ENCODE measurements at regions not wholly inside any gene's neighbourhood (a gene's known extent, or its start where the extent isn't known, plus 50 kb on each side); places are given as distances from the start of the nearest gene placed in this dataset.
"Not testable (repeated sequence)": the region's sequence is repeated elsewhere in the genome, so short reads cannot be mapped to it uniquely, and the experiment has no call there.

DNA sequence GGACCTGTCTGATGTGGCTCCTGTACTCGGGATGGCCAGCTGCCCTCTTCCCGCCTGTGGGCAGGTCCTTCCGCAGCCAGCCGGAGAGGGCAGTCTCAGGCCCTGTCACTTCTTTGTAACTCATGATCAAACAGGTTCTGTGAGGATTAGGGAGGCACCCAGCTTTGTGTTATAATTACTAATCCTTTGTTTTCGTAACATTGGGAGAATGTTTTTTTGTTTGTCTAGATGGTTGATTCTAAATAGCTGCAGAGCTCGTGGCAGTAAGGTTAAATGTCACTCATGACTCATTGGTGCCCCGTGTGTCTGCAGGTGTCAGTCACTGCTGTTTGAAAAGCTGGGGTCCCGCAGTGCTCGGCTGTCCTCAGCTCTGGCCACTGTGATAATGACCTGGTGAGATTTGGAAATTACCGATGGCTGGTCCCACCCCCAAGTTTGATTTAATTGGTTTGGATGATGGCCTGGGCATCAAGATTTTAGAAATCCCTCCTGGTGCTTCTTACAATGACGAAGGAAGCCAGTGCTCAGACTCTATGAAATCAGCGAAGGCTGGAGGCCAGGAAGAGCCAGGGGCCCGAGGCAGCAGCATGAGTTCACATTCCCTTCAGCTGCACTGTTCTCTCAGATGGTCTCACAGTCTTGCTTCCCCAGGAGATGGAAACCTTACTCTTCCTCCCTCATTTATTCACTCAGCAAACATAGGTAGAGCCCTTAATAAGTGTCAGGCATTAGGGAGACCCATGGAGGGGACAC lies 172.8 kb downstream of the VAPA start:
- DNase-seq, result no peak

DNA sequence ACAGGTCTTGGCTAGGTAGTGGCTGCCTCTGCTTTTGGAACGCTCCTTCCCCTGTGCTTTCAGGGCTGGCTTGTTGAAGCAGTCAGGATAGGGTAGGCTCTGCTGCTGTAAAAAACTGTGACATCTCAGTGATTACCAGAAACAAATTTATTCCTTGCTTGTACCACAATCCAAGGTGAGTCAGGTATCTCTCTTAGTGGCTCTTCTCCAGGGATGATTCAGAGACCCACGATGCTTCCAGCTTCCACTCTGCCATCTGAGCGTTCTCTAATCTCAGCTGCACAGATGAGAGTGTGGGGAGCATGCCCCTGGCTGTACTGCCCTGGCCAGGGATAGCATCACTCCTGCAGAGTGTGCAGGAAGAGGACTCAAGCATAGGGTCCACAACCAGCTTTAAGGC lies 174.9 kb downstream of the VAPA start:
- DNase-seq, result no peak

DNA sequence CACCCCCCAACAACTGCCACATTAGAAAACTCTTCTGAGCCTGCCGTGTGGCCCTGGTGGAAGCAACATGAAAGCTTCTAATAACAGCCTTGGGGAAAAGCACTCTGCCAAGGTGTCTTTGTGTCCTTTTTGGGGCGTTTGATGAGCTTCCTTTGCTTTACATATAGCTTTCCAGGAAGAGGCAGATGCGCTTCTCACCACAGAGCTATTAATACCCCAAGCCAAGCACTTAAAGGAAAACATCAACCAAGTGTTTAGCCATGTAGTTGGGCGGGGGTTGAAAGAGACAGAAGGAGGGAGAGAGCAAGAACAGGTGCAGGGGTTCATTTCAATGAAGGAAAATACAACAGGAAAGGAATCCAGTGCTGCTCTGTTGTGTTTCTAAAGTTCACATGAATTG lies 176.1 kb downstream of the VAPA start:
- DNase-seq, result no peak

DNA sequence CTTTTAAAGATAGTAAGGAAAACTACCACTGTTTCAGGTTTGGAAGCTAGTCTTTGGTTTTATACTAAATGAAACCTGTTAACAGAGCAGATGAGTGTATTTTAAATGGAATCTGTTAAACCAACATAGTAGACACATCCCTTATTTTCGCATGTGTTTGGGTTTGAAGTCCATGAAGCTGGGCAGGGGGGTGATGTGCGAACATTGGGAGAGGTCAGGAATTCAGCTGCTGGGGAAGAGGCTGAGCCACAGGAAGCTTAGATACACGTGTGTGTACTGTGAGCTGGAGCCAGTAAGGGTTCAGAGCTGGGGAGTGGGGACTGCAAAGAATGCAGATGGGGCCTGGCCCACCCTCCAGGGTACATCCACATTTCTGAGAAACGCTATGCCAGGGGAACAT lies 176.9 kb downstream of the VAPA start:
- no peak for DNase-seq

DNA sequence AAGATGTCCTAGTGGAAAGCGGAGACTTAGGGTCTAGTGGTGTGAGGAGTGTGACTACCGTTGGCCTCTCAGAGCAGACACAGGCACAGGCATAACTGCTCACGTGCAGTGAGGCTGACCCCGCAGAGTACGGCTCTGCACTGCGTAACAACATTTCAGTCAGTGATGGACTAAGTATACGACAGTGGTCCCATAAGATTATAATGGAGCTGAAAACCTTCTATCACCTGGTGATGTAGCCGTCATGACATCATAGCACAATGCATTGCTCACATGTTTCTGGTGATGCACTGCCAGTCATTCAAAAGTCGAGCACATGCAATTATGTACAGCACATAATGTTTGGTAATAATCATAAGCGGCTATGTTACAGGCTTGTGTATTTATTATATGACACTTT lies 179.6 kb downstream of the VAPA start:
- DNase-seq, result no peak

DNA sequence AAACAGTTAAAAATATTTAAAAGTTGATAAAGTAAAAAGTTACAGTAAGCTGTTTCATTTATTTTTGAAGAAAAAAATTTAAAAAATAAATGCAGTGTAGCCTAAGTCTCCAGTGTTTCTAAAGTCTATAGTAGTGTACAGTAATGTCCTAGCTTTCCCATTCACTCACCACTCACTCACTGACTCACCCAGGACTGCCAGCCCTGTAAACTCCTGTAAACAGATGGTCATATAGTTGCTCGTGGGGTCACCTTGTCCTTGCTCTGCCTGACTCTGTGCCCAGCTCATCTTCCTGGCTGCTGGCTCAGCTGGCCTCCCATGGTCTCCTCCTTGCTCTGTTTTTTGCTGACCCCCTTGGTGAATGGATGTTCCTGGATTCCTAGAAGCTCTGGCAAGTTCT lies 180.3 kb downstream of the VAPA start:
- DNase-seq, result no peak

DNA sequence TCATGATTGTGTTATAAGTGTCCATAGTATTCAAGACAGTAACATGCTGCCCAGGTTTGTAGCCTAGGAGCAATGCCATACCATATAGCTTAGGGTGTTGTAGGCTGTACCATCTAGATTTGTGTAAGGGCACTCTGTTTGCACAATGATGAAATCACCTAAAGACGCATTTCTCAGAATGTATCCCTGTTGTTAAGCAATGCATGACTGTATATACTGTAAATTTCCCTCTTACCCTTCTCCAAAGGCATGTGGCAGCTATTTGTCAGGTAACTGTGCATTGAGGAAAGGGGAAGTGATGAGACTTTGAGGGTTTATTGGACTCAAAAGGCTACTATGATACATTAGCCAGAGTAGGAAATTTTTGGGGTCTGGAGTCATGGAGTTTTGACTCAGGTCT lies 180.8 kb downstream of the VAPA start:
- no peak for DNase-seq

DNA sequence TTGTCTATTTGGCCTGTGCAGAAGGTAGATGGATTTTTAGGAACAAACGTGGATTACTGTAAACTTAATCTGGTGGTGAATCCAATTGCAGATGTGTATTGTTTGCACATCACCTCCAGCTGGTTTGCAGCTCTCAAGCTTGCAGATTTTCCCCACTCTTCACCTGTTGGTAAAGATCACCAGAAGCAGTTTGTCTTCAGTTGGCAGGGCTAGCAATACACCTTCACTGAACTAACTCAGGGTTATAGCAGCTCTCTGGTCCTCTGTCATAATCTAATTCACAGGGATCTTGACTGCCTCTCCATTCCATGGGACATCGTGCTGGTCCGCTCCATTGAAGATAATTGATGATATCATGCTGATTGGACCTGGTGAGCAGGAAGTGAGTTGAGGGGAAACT lies 181.5 kb downstream of the VAPA start:
- no peak for DNase-seq

DNA sequence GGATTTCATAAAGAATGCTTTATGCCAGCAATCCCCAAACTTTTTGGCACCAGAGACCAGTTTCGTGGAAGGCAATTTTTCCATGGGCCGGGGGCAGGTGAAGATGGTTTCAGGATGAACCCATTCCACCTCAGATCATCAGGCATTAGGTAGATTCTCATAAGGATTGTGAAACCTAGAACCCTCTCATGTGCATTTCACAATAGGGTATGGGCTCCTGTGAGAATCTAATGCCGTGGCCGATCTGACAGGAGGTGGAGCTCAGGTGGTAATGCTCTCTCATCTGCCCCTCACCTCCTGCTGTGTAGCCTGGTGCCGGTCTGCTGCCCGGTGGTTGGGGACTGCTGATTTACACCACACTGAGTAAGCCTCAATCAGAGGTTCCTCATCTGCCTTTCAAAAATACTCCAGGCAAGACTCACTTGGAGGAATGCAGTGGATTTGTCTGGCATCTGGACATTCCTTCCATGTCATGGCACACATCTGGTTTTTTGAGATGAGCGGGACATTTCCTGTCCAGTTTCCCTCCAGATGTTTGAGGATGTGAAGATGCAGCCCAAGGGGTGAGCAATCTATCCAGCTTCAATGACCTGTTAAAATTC lies 185.8 kb downstream of the VAPA start:
- DNase-seq, result no peak

DNA sequence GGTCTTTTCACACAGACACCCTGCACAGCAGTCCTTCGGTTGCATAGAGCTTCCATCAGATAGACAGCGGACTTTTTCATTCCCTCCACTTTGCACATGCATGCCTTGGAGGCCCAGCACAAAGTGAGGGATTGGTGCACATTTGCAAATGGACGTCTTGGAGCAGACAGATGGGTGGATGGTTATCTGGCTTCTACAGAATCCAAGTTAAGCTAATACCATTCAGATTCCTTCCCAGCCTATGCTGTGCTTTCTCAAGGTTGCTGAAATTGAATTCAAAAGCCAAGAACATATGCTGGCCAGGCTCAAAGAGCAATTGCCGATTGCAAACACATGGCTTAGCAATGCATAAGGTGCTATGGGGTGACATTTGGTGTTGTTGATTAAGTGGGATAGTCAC lies 186.4 kb downstream of the VAPA start:
- DNase-seq, result no peak

DNA sequence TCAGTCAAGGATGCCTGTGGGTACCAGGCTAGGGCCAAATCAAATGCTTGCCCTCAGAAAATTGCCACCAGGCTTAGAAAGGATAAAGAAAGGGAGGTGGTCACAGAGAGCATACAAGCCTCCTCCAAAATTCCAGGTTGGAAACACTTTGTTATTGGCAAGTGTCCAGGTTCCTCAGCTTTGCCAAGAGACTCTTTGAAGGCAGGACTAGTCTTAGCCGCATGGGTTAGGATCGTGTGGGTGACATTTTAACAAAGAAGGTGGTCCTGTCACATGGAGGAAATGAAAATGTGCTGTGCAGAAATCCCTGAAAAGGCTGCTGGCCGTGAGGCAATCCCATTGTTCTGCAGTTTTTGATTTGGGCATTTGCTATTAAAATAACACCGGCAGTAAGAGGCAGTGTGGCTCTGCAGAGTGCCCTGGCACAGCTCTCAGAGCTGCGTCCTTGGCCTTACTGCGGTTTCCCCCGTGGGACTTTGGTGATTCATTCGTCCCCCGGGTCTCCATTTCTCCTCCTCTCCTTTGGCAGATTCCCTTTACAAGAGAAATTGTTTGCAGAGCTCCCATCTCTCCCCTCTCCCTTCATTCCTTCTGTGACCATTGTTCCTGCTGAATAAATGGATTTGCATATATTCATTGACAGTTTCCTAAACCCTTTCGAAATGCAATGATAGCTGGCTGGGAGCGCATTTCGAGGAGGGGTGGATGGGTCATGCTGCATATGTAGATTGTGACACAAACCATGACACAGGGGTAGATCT lies 187.3 kb downstream of the VAPA start:
- no peak for DNase-seq

DNA sequence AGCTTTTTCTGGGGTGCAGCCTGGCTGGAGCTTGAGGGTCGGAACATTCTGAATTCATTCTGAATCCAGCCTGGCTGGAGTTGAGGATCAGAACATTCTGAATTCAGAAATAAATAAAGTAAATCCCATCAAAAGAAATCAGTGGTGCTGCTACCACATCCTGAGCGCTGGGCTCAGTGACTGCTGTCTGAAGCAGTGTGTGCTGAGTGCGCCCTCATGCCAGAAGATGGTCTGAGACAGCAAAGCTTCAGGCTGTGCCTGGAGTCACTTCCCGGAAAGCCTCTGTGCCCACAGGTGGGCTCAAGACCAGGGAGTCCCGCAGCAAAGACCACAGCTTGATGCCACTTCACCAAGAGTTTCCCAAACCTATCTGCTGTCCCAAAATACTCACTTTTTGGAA lies 187.9 kb downstream of the VAPA start:
- no peak for DNase-seq

DNA sequence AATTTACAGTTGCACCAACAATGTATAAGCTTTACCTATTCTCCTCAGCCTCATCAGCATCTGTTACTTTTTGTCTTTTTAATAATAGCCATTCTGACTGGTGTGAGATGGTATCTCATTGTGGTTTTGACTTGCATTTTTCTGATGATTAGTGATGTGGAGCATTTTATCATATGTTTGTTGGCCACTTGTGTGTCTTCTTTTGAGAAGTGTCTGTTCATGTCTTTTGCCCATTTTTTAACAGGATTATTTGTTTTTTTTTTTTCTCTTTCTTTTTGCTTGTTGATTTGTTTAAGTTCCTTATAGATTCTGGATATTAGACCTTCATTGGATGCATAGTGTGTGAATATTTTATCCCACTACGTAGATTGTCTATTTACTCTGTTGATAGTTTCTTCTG lies 191.3 kb downstream of the VAPA start:
- DNase-seq, result not testable (repeated sequence)

DNA sequence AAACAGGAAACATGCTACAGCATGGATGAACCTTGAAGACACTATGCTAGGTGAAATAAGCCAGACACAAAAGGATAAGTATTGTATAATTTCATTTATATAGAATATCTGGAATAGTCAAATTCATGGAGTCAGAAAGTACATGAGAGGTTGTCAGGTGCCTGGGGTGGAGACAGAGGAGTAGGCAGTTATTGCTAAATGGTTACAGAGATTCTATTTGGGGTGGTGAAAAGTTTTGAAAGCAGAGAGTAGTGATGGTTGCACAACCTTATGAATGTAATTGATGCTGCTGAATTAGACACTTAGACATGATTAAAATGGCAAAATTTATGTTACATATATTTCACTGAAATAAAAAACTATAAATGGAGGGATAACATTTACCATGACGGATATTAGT lies 197.4 kb downstream of the VAPA start:
- no peak for DNase-seq

DNA sequence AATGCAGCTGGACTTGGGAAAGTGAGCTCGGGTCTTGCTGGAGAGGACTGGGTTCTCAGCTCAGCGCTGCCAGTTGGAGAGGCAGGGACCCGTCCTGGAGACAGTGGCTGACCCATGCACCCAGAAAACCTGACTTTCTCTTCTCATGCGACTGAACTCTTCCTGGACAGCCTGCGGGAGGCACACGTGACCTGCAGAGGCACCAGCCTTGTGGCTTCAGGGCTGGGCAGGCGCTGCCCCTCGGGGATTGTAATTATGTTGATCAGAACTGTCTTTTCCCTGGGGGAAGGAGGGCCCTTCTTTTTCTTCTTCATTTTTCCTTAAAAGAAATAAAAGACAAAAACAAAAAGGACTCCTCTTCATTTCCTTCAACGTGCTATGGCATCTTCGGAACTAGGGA lies 198.1 kb downstream of the VAPA start:
- DNase-seq, result no peak

DNA sequence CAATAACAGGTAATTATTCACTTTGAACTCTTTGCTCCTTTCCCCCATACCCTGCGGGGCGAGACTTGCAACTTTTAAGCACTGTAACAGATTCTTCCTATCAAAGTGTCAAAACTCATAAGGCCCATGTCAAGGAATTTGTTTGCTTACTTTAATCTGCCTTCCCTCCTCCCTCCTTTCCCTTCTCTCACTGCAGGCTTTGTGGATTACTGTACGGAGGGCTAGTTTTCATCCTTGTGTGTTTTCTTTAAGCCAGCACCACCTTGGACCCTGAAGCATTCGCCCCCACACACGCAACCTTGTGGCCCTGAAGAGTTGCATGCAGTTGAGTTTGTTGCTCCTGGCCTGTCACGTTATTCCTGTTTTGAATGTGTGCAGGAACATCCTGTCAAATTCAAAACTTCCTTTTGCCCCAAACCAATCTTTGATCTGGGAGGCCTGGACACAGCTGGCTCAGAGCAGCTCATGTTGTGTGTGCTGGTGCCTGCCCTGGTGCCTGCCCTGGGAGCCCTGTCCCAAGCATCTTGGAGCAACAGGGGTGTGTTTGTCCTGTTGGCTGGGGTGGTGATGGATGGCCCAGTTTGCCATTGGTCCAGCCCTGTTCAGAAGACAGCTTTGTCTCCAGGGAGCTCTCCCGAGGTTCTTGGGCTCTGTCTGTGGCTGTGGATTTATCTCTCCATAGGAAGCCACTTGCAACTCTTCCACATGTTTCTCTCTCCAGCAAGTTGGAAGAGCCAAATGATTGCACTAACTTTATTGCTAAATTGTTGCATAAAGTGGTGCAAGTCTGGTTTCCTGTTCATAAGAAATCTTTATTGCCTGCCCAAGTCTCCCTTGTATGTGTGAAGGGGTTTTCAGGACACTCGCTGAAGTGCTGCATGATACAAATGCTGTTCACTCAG lies 199.6 kb downstream of the VAPA start:
- DNase-seq, result no peak

DNA sequence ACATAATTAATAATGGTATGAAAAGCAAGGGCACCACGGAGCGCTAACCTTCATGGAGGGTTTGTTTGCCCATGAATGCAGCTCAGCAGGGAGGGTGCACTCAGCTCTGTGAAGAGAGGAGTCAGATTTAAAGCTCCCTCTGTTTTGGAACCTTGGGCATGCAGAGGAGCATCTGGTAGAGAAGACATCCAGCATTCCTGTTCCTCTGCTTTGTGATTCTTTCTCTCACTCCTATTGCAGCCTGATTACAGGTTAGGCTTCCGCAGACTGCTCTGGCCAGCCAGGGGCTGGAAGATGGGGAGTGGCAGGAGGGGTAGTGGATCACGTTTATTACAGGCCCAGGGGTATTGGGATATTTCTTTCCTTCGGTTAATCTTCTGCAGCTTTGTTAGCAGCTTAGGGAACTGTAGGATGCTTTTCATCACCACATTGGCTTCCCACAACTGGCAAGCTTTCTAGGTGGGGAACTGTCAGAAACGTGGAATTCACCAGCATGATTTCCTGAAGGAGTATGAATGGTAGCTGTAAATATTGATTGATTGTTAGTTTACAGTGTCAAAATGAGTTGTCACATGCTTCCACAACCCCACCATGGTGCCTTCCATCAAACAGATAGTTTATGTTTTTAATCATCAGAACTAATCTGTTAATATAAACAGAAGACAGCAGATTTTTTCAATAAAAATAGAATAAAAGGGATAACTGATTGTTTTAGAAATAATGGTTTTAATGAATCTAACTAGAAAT lies 201.1 kb downstream of the VAPA start:
- no peak for DNase-seq

DNA sequence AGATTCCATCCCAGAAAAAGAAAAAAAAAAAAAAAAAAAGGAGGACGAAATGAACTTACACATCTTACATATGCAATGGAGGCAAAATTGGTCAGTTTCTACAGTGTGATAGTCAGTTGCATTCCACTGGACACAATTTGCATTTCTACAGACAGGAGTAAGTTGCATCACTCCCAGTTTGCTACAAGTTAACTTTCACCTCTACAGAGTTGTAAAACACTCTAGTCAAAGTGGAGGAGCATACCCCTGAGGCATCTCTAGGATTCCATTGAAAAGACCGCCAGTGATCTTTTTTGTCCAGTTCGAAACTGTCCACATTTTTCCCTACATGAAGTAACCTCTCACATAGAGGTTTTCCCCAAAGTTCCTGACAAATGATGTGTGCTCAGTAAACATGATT lies 202.8 kb downstream of the VAPA start:
- no peak for DNase-seq

DNA sequence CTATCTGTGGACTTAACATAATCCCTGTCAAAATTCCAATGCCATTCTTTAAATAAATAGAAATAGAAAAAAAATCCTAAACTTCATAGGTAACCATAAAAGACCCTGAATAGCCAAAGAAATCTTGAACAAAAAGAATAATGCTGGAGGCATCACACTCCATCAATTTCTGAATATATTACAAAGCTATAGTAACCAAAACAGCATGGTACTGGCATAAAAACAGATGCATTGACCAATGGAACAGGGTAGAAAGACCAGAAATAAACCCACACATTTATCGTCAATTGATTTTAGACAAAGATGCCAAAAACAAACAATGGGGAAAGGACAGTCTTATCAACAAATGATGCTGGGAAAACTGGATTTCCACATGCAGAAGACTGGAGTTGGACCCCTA lies 205.7 kb downstream of the VAPA start:
- no peak for DNase-seq

DNA sequence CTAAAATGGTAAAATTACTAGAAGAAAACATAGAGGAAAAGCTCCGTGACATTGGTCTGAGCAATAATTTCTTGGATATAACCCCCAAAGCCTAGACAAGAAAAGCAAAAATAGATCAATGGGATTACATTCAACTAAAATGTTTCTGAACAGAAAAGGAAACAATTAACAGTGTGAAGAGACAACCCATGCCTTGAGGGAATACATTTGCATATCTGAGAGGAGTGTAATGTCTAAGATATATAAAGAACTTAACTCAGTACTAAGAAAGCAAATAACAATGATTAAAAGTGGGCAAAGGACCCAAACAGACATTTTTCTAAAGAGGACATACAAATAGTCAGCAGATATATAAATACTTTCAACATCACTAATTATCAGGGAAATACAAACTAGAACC lies 206.2 kb downstream of the VAPA start:
- DNase-seq, result no peak

DNA sequence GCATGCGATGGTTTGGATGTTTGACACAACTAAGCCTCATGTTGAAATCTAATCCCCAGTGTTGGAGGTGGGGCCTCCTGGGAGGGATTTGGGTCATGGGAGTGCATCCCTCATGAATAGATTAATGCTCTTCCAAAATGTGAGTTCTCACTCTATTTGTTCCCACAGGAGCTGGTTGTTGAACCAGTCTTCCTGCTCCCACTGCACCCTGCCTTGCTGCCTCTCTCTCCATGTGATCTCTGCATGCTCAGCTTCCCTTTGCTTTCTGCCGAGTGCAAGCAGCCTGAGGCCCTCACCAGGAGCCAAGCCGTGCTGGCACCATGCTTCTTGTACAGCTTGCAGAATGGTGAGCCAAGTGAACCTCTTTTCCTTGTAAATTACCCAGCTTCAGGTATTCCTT lies 206.8 kb downstream of the VAPA start:
- no peak for DNase-seq

DNA sequence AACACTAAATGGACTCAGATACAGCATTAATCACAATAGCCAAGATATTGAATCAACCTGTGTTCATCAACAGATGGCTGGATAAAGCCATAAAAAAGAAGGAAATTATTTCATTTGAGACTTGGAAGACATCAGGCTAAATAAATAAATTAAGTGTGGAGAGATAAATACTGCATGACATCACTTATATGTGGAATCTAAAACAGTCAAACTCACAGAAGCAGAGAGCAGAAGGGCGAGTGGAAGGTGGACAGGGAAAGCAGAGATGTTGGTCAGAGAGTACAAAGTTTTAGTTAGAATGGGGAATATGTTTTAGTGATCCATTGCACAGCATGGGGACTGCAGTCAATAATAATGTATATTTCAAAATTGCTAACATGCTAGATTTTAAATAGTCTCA lies 207.2 kb downstream of the VAPA start:
- DNase-seq, result no peak

Data from activated CD4-positive, alpha-beta T cell treated with anti-CD3 and anti-CD28 coated beads for 48 hours (primary cell).